Left renal pelvis (tissue), 4 donors: ENCODE measurements at regions not wholly inside any gene's neighbourhood (a gene's known extent, or its start where the extent isn't known, plus 50 kb on each side); places are given as distances from the start of the nearest gene placed in this dataset.

ENCODE experiments used
- DNase-seq, 4 donors: peaks; one replicate each; pipeline ENCODE4 v3.0.0-alpha.2; 2013; ENCODE audit warnings: low read depth in 4 of 4, low spot score in 3 of 4

DNA sequence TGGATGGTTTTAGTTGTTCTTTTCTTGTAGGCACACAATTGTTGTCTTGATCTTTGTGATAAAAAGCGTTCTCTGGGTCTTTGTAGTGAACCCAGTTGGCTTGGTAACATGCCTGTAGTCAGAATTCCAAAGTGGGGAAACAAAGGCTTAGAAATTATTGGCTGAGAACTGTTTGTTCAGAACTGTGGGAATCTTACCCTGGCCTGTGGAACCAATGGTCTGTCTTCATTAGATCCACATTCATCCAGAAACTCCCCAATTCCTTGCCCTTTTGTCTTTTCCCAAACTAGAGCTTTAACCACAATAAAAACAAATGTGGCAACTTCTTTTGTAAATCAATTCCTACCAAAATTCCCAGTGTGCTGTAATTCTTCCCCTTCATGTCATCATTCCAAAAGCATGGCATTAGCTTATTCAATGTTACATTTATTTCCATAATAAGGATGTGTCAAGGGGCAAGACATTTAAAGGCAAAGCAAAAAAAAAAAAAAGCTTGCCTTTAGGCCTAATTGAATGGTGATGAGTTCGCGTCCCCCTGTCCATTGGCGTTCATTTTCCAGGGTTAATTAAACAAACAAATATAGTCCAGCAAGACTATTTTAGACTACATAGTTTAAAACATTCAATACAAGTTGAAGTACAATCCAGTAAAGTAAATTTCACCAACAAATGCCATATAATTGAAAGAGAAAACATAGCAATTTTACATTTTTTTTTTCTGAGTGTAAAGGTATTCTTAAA is 249.8 kb upstream of the ZNF608 start:
- no peak for DNase-seq

DNA sequence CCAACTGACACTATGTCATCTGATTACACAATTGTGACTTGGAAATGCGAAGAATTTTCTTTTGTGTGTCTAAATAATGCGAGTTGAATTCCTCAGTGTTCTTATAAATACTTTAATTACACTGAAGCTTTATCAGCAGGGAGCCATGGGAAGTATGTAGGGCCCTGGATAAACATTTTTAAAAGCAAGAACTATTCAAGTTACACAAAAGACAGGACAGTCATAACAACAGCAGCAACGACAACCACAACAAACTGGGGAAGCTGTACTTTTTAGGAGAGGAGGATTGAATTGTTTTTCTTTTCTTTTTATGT is 250.3 kb upstream of the ZNF608 start:
- no peak for DNase-seq

DNA sequence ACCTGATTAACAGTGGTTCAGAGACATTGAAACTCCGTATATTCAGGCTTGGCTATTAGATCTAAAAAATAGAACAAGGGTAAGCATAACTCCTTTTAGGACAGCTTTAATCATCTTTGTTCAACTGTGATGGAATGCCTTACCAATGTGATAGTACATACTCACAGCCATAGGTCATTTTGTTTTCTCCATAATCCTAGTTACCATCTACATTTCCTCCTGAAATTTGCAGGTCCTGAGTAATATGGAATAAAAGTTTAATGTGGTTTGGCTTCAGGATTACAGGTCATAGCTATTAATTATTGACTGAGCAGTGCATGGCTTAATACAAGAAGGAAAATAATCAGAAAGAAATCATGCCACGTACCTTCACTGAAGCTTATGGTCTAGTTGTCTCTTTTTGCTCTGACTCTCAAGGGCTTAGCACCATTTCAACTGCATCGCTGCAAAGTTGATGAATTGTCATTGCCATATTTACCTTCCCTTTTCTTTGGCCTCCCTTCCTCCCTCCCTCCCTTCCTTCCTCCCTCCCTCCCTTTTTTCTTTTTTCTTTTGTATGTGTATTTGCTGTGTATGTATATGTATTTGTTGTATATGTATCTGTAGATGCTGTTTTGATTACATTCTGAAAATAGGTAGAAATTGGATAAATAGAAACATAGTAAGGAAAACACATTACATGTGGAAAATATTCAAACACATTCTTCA is 250.9 kb upstream of the ZNF608 start:
- no peak for DNase-seq

DNA sequence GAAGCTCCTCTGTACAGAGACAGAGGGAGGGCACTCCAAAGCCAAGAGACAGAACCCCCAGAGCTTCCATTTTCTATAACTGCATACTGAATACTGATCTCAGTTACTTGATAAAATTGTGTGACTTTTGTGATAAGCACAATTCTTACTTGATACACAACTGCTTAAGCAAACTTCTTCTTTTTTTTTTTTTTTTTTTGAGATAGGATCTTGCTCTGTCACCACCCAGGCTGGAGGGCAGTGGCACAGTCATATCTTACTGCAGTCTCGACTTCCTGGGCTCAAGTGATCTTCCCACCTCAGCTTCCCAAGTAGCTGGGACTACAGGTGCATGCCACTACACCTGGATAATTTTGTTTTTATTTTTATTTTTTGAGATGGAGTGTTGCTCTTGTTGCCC is 252.1 kb upstream of the ZNF608 start:
- DNase-seq = no peak

DNA sequence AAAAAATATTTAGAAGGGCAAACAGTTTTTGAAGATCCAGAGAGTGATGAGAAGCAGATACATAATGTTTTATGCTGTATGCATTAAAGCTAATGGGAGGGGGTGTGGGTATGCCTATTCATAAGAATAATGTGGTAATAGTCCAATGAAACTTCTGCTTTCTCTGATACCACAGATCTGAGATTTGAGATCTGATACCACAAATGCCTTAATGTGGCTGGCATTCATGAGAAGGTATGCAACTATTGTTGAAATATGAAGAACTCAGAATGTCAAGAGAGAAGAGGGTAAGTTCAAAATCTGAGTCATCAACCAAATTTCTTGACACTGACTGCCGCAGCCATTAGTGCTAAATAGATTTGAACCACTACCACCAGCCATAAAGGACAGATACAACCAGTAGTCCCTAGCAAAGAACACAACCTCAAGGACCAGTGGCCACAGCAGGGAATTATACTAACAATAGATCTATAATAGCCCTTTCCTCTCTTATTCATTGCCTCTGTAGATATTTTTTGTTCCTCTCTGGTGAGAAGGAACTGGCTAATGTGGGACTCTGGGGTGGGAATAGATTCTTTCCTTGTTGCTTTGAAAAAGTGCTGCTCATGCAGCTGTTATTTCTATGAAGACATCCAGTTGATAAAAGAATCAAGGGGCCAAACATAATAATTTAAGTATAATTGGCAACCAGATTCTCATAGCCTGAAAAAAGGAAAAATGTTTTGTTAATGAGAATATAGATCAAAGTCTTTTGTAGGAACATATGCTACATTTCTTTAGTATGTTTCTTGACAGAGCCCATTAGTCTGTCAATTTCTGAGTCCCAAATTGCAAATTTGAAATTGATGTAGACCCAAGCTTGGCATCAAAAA is 256.5 kb upstream of the ZNF608 start:
- DNase-seq = no peak

DNA sequence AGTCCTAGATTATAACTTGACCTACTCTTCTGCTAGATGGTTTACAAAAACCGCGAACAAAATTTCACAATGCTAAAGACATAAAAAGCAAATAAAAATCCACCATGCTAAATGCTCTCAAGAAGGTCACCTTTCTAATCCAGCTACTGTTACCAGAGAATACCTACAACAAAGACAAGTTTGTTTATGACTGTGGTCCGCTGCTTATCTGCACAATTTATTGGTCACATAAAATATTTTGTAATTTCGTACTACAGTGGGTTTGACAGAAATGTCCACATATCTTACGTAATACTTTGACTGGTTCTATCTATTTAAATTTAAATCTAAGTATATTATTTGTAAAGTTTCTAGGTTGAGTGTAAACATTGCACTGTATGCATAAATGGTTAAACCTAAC is 257.6 kb upstream of the ZNF608 start:
- DNase-seq = no peak

DNA sequence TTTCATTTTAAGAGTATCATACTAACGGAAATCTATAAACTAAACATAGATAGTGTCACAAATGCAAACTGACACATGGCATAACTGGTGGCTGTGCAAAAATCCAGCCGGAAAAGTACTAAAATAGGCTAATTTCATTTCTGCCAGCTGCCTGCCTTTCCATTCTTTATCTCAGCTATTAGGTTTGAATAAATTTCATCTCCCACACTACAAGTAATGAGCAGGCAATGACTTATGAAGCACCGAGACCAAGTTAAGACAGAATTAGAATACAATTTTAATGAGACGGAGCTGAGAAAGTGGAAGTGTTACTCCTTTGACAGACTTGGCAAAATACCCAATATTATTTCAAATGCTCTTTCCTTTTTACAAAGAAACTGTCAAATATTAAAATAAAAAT is 258.8 kb upstream of the ZNF608 start:
- DNase-seq = no peak

DNA sequence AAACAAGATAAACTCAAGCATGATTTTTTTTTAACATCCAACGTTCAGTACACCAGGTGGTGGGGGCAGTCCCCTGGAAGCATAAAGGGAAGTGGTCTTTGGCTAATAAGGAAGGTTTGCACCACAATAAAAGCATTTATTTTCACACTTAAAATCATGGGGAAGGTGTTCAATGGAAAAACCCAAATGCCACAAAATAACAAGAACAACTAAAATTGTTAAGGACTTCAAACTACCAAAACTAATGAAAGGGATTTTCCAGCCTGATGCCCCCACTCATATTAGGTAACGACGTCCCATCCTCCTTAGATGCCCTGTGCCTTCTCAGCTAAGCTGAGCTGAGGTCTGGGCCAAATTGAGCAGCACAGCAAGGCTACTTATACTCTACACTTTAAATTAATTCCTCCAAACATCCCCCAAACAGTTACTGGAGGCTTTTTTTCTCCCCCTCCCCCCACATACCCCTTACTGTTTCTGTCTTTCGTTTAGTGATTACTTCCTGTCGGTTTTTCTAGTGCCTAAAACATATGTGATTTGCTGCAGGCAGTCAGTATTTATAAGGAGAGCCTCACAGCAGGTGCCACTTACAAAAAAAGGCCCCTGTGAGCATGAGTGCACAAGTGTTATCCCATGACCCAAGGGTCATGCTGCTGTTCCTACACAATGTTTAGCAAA is 259.7 kb upstream of the ZNF608 start:
- DNase-seq = no peak

DNA sequence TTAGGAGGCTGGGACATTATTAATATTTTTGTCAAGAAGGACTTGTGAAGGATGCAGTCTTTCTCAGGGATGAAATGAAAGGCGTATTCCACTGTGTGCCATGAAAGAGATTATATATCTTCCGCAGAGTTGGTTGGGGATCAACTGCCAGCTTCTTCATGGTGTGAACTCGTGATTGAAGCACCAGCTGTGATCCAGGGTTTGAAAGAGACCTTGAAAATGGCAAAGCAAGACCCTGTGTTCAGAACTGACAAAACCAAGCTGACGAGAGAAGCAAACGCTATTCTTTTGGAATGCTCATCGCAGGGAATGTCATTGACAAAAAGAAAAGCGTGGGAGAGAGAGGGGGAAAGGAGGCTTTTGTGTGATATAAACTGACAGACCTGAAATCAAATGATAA is 263.9 kb upstream of the ZNF608 start:
- DNase-seq = no peak

DNA sequence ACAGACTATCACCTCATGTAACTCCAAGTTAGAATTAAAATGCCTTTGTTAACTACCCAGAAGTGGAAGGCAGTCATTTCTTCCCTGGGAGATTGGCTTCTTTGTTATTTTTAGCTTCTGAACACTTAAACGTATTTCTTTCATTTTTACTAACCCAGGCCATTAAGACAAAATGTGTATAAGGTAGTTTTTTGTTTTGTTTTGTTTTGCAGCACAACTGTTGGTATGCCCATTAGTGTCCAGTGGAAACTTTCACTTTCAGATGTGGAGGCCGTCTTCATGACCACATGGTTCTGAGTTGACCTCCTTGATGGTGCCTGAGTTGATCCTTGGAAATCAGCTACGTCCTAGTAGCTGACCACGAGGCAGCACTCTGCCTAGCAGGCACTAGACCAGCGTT is 264.6 kb upstream of the ZNF608 start:
- no peak for DNase-seq

DNA sequence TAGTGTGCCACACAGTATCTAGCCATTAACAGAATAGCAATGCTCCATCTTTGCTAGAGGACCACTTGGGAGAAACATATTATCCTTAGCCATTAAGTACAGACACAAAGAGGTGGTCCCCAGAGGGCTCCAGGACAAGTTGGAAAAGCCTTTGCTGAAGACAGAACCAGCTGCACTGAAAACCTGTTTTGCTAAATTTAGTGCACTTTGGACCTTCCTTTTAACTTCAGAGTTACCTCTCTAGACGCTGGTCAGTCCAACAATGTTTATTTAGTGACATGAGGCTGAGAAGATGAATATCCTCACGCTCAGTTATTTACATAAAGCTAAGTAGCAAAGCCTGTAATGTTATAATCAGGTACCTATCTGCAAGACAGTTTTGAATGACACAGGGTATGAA is 265.0 kb upstream of the ZNF608 start:
- DNase-seq = no peak

DNA sequence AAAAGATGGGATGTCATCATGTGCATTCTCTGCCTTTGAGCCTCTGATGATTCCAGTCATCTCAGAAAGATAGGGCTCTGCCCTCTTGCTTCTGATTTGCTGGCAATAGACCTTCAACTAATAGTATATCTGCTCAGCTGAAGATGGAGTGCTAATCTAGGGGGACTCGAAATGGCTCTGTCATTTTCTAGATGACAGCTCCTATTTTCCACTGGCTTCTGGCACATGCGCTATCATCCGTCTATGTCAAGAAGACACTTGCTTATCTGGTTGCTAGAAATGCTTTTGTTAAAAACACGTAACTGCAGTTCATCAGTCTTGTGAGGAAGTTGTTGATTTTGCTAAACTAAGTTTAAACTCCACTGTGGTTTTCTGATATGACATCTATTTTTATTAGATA is 265.5 kb upstream of the ZNF608 start:
- DNase-seq = no peak

DNA sequence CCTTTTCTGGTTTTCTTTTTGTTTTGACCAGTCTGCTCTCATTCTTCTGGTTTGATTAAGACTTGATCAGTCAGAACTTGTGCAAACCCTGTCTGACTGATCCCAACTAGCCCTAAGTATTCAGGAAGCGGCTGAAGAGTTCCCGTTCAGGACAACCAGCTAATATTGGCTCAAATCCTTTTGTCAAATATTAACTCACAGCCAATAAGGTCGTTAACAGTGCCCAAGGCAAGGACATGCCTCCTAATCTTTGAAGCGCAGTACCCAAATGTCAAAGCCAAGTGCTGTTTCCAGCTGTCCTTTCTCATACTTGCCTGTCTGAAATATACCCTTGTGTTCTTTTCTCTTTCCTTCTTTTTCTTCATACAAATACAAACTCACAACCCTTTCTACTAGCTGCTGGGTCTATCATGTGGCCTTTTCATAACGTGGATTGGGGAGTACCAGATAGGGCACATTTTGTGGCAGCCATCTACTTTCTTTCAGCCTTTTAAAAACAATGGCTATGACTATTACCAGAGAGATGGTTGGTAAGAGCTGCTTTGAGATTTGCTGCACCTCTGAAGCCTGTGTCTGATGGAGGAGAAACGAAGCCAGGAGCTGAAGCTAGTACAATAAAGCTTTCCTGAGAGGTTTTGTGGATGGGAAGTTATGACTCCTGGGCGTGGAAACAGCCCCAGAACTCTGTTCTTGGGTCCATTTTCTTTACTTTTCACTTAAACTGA is 266.4 kb upstream of the ZNF608 start:
- no peak for DNase-seq

DNA sequence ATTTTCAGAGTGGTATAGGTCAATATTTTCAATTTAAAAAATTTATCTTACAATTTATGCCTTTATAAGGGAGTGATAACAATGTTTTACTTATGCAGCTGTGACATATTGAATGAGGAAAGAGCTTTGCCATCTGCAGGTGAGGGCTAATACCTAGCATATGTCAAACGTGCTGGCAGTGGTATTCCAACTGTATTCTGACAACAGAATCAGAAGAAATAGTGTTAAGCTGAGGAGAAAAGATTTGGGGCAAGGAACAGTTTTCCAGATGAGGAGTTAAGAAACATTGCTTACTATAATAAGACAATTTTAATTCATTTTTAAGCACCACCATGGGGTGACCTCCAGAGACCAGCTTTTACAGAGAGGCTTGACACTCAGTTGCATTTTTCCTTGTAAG is 267.8 kb upstream of the ZNF608 start:
- DNase-seq = no peak

DNA sequence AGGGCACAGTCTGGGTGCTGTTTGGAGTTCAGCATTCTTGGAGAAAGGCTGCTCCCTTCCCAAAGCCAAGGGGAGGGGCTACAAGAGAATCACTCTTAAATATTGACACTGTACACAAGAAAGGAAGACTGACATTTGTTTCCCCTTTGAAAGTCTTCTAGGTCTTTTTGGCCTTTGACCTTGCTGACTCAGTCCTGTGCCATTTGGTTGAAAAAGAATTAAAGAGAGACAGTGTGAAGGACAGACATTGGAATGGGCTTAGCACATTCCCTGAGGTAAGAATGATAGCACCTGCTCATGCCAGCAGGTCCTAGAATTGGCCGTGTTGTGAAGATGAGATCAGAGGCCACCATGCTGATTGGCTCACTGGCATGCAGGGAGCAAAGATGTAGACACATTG is 271.4 kb upstream of the ZNF608 start:
- DNase-seq = no peak

DNA sequence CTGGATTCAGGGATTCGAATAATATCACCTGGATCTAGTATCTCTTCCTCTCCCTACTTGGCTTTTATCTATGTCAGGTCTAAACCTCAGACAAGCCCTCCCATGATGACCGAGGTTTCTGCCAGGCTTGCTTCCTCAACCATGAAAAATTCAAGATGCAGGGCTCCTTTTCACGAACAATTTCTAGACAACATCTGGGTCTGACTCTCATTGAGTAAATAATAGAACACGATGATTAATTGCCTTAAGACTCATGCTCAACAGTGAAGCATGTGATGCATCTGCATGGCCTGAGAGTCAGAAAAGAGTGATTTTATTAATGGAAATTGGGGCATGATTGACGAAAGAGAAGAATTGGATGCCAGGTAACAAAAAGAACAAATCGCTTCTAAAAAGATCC is 277.2 kb upstream of the ZNF608 start:
- DNase-seq = no peak

DNA sequence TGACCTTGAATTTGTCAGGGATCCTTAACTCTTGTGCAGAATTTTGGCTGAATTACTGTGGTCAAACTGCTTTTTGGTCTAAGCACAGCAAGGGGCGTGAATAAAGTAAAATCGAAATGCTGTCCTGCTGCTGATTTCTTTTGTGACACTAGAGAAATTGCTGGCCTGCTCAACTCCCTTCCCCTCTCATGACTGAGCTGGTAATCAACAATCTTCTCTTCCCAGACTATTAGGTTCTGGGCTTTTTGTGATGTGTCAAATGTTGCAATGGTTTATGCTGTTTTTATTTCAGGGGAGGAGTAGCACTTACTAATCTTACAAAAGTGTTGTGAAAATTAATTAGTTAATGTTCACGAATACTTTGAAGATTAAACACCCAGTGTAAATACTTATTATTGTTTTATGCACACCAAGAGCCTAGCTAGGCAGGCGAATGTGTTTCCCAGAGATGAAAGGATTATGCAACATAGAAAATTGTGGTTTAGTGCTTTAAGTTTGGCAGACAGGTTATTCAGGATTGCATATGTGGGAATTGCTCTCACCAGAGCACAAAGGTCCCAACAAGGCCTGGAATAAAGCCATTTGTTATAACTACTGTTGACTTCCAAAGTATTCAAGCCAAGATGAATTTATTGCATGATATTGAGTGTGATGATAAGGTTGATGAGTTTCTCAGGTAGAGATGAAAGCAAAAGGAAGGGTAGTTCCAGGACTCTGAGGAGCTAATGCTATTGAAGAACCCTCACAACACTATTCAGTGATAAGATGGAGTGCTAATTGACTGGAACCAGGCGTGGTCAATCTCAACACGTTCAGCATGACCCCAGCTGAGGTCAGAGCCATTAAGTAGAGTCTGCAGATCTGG is 280.7 kb upstream of the ZNF608 start:
- DNase-seq = no peak

DNA sequence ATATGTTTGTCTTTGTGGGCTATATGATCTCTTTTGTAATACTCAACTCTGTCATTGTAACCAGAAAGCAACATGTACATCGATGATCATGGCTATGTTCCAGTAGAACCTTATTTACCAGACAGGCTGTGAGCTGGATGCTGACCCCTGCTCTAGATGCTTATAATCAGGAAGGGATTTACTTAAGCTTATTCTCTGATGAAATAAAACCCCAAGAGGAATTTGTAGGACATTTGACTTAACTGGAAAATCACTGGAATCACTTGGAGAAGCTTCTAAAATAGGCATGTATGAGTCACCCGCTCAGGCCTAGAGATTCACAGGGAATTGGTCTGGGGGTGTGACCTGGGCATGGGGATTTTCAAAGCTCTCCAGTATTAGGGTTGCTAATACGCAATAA is 285.8 kb upstream of the ZNF608 start:
- DNase-seq = no peak

DNA sequence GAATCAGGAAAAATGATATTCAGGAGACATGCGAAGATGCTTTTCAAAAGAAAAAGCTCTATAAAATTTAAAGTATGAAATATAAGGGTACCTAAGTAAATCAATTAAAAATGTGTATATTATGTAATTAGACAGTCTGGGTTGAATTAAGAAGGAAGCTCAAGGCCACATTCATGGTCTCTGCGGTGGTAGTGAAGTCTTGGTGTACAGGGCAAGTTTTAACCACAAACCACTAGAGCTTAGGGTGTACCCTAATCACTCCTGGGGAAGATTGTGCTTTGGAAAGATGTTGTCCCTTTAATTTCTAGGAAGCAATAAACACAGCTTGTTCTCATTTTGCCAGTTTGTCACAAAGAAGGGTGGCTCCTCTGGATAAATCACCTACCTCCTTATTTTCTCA is 287.2 kb upstream of the ZNF608 start:
- DNase-seq = no peak

DNA sequence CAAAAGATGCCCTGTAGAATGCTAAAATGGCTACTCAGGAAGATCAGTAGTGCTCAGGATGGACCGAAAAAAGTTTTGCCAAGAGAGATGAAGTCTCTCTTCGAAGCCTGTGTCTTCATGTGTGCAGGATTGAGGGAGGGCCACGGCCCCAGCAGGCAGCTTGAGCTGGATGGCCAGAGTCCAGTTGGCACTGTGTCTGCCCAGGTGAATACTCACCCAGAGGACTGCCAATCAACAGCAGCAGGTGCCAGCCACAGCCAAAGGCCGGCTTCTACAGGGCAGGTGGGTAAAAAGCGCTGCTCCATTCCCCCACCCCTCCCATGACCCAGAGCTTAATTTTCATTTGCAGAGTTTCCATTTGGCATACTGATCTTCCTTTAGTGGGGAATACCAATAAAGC is 287.9 kb upstream of the ZNF608 start:
- DNase-seq = no peak
